NOMO-1 treated with DMSO at 0.1 percent for 48 hours (cell line): ENCODE measurements at regions not wholly inside any gene's neighbourhood (a gene's known extent, or its start where the extent isn't known, plus 50 kb on each side); places are given as distances from the start of the nearest gene placed in this dataset.
"Not testable (repeated sequence)": the region's sequence is repeated elsewhere in the genome, so short reads cannot be mapped to it uniquely, and the experiment has no call there.

ENCODE experiments used
- DNase-seq: peaks from one replicate; lab custom pipeline; 2025; ENCODE audit not compliant: unreplicated experiment; lab: John Stamatoyannopoulos, UW

- DNase-seq: no peak
These were observed 71.8 kb upstream of the LTBP1 start for GRCh38 chr2:32874931-32875330.

DNA sequence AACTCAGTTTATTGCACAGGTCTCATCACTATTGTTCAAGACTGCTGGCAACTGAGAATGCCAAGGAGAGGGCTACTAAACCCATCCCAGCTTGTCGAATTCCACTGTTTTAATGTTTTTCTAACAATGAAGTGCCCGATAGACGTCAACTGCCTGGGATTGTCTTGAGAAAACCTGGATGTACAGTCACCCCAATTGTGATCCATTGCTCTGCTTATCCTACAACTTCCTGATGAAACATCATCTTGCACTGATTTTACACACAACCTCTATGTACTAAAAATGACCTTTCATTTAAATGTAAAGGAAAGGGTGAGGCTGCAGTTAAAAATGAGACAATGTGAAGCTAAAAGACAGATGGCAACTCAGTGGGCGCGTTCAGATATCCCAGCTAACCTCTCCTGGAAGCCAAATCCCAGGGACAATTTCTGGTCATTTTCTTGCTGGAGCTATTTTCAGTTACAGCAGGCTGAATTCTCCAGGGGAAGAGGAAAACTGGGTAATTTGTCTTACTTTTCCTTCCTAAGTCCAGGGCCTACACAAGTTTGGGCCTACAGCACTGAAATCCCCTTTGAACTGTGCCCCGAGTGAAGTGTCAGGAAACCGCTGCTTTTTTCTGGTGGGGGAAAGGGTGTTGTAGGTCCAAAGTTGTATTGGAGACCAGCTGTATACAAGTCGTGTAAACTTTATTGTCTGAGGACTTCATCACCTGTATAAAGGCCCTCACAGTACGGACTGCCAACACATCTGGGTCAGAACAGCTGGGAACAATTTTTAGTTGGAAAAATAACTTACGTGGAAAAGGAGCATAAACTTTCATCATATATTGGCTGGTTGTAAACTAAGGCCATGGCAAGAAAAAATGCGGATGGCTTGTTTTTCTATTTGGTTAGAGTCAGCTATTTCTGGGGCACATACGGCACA is 68.9 kb upstream of the LTBP1 start:
- DNase-seq: no peak

DNA sequence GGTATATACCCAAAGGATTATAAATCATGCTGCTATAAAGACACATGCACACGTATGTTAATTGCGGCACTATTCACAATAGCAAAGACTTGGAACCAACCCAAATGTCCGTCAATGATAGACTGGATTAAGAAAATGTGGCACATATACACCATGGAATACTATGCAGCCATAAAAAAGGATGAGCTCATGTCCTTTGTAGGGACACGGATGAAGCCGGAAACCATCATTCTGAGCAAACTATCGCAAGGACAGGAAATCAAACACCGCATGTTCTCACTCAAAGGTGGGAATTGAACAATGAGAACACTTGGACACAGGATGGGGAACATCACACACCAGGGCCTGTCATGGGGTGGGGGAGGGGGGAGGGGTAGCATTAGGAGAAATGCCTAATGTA is 66.8 kb upstream of the LTBP1 start:
- not testable (repeated sequence) for DNase-seq

GRCh38 chr2:32882816-32883810 is 63.6 kb upstream of the LTBP1 start:
- peak; percentile 2 for DNase-seq

- no peak for DNase-seq
These were observed 62.4 kb upstream of the LTBP1 start for GRCh38 chr2:32884346-32884745.

DNA sequence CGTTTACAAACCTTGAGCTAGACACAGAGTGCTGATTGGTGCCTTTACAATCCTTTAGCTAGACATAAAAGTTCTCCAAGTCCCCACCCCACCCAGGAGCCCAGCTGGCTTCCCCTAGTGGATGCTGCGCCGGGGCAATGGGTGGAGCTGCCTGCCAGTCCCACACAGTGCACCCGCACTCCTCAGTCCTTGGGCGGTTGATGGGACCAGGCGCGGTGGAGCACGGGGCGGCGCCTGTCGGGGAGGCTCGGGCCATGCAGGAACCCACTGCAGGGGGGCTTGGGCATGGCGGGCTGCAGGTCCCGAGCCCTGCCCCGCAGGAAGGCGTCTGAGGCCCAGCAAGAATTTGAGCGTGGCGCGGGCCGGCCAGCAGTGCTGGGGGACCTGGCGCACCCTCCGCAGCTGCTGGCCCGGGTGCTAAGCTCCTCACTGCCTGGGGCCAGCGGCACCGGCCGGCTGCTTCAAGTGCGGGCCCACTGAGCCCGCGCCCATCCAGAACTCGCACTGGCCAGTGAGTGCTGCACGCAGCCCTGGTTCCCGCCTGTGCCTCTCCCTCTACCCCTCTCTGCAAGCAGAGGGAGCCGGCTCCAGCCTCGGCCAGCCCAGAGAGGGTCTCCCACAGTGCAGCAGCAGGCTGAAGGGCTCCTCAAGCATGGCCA is 60.2 kb upstream of the LTBP1 start:
- DNase-seq: not testable (repeated sequence)

DNA sequence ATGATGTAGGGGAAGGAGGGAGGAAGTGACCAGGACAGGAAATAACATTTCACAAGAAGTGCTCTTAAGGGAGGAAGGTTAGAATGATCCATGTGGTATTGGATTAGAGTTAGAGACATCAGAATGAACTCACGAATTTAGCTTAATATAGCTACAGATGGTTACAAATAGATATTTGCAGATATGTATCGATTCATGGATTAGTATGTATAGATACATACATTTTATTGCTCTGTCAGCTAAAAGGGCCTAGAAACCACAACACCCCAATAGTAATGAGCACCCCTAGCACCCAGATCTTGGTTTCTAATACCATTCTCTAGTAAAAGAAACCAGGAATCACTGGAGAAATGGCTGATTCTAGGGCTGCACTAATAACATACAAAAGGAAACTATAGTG is 59.6 kb upstream of the LTBP1 start:
- DNase-seq: no peak

GRCh38 chr2:32894119-32894728 is 52.5 kb upstream of the LTBP1 start:
- DNase-seq: no peak

DNA sequence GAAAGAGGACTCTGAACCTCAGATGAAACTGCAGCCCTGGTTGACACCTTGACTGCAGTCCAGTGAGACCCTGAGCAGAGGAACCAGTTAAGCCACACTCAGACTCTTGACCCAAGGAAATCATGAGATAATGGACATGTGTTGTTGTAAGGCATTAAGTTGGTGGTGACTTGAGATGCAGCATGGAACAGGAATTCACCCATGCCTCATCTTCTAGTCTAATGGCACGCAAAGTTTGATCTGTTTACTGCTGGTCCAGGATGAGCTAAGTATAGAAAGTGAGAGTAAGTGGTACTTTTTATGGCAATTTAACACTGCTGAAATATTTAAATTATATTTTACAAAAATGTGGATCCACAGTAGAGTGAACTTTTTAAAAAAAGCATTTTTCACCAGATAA is 51.3 kb upstream of the LTBP1 start:
- no peak for DNase-seq
